B cell (primary cell): ENCODE measurements at regions not wholly inside any gene's neighbourhood (a gene's known extent, or its start where the extent isn't known, plus 50 kb on each side); places are given as distances from the start of the nearest gene placed in this dataset.

Experiments
- EZH2 ChIP-seq: IDR thresholded peaks from 2 replicates; pipeline ENCODE4 v1.6.1; 2012; ENCODE audit warnings: borderline replicate concordance, low read depth, mild to moderate bottlenecking, moderate library complexity, low read length; ENCODE audit not compliant: insufficient read depth, poor library complexity, severe bottlenecking
- TF ChIP-seq, protein P1 (sequence below): fragments of 200-600 bp; IDR thresholded peaks from one replicate; pipeline ENCODE4 v1.8.0; 2022; ENCODE audit warnings: antibody characterized with exemption, mild to moderate bottlenecking

DNA sequence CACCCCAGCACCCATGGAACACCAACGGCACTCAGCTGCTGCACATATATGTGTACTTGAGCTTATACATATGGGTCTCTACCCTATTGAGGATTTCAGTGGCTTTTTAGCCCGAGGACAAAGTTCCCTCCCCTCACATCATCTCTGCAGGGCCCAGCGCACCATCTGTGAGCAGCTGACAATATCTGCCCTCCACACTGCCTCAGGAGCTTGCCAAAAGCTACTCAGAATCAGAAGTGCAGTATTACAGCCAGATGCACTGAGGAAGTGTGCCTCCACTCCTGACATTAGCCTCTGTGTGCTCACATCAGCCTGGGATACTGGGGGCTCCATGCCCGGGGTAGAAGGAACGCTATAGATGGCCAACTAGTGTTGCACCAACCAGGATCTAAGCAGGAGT lies 903.9 kb downstream of the UQCRFS1 start:
- TF ChIP-seq, protein P1, sequence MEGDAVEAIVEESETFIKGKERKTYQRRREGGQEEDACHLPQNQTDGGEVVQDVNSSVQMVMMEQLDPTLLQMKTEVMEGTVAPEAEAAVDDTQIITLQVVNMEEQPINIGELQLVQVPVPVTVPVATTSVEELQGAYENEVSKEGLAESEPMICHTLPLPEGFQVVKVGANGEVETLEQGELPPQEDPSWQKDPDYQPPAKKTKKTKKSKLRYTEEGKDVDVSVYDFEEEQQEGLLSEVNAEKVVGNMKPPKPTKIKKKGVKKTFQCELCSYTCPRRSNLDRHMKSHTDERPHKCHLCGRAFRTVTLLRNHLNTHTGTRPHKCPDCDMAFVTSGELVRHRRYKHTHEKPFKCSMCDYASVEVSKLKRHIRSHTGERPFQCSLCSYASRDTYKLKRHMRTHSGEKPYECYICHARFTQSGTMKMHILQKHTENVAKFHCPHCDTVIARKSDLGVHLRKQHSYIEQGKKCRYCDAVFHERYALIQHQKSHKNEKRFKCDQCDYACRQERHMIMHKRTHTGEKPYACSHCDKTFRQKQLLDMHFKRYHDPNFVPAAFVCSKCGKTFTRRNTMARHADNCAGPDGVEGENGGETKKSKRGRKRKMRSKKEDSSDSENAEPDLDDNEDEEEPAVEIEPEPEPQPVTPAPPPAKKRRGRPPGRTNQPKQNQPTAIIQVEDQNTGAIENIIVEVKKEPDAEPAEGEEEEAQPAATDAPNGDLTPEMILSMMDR: no peak
- no peak for TF ChIP-seq EZH2
